T-helper 2 cell treated with Interferon-gamma antibody and Interleukin-4, amounts not matched to agents 5 μg/mL and 100 μg/mL, for 36 hours (primary cell): ENCODE measurements at regions not wholly inside any gene's neighbourhood (a gene's known extent, or its start where the extent isn't known, plus 50 kb on each side); places are given as distances from the start of the nearest gene placed in this dataset.

Experiments used
- DNase-seq: peaks from one replicate; pipeline ENCODE4 v3.0.0; 2021; ENCODE audit warnings: low spot score
- H3K27ac Mint-ChIP-seq: one replicate; pipeline ENCODE4 v1.8.0; 2021; ENCODE audit warnings: mild to moderate bottlenecking, mixed read lengths
- H3K27me3 Mint-ChIP-seq: one replicate; pipeline ENCODE4 v1.8.0; 2021; ENCODE audit warnings: low read depth, mixed read lengths
- H3K36me3 Mint-ChIP-seq: one replicate; pipeline ENCODE4 v1.8.0; 2021; ENCODE audit warnings: low read depth, mixed read lengths
- H3K4me1 Mint-ChIP-seq: one replicate; pipeline ENCODE4 v1.8.0; 2021; ENCODE audit warnings: low read depth, mixed read lengths
- H3K4me3 Mint-ChIP-seq: one replicate; pipeline ENCODE4 v1.8.0; 2022; ENCODE audit warnings: mild to moderate bottlenecking, moderate library complexity, mixed read lengths
- H3K9me3 Mint-ChIP-seq: one replicate; pipeline ENCODE4 v1.8.0; 2021; ENCODE audit warnings: mixed read lengths

GRCh38 chr2:71839826-71840225 lies 307.8 kb downstream of the CYP26B1 start:
- no peaks in the 10 kb centered on the region for H3K27me3 Mint-ChIP-seq
- no peak overlapping the region for H3K4me3 Mint-ChIP-seq

GRCh38 chr2:71834796-71835195 lies 312.9 kb downstream of the CYP26B1 start:
- no peak for DNase-seq
- H3K27me3 Mint-ChIP-seq, result no peaks in the 10 kb centered on the region
- H3K4me1 Mint-ChIP-seq, result no peaks in the 10 kb centered on the region
- no peak overlapping the region for H3K4me3 Mint-ChIP-seq
- H3K9me3 Mint-ChIP-seq, result no peaks in the 10 kb centered on the region
- no peak overlapping the region for H3K27ac Mint-ChIP-seq
- no peaks in the 10 kb centered on the region for H3K36me3 Mint-ChIP-seq

More at GRCh38 chr2:71839826-71840225, 307.8 kb downstream of the CYP26B1 start:
- Mint-ChIP-seq H3K27ac (no peak overlapping the region), H3K4me1 (no peaks in the 10 kb centered on the region), H3K9me3 (no peaks in the 10 kb centered on the region), H3K36me3 (no peaks in the 10 kb centered on the region)
- DNase-seq, result no peak

GRCh38 chr2:71833855-71834560 lies 313.7 kb downstream of the CYP26B1 start:
- Mint-ChIP-seq H3K9me3 (no peaks in the 10 kb centered on the region), H3K36me3 (no peaks in the 10 kb centered on the region), H3K27me3 (no peaks in the 10 kb centered on the region), H3K4me1 (no peaks in the 10 kb centered on the region), H3K27ac (no peak overlapping the region), H3K4me3 (no peak overlapping the region)
- DNase-seq, result no peak

DNA sequence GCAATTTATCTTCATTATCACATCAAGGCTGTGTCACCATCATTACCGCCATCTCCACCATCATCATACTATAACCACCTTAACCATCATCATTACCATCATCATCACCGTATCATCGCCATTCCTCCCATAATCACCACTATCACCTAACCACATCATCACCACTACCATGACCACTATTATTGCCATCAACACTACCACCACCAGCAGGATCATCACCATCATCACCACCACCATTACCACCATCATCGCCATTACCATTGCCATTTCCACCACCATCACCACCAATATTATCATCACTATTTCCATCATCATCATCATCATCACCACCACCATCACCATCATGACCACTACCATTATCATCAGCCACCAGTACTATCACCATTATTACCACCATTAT lies 314.4 kb downstream of the CYP26B1 start:
- Mint-ChIP-seq H3K4me3 (no peak overlapping the region), H3K36me3 (no peaks in the 10 kb centered on the region), H3K27ac (no peak overlapping the region), H3K4me1 (no peaks in the 10 kb centered on the region), H3K27me3 (peaks cover 2% of the 10 kb centered on the region), H3K9me3 (no peaks in the 10 kb centered on the region)
- DNase-seq, result no peak

DNA sequence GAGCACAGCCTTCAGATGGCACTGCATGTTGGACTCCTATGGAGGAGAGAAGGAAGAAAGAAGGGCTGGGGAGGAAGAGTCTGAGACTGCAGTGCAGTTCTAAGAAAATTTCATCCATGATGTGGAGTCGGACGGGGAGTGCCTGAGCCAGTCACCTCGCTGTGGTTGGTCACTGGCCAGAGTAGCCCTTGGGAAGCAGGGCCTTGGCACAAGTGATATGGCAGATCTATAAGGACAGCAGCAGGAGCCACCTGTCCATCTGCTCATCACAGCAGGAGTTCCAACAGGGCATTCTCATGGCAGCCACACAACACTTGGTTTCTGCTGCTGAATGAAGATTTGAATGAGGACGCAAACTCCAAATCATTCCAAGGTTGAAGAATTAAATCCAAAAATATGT lies 314.8 kb downstream of the CYP26B1 start:
- peaks cover 2% of the 10 kb centered on the region for H3K27me3 Mint-ChIP-seq

DNA sequence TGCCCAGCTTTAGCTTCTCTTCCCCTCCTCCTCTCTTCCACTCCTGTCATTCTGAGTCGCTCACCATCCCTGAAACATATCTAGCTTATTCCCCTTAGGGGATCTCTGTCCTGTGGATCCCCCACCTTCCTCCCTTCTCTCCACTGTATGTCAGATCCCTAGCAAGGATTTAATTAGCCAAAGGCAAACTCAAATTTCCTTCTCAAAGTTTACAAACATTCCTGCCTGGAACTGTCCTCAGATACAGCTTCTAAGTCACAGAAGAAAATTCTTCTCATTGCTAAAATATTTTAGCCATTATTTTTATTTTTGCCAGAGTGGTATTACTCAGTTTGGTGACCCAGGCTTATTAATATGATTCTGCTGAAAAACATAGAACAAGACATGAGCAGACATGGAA lies 315.3 kb downstream of the CYP26B1 start:
- no peaks in the 10 kb centered on the region for H3K4me1 Mint-ChIP-seq
- no peak for DNase-seq
- no peak overlapping the region for H3K27ac Mint-ChIP-seq
- no peak overlapping the region for H3K4me3 Mint-ChIP-seq
- peaks cover 2% of the 10 kb centered on the region for H3K27me3 Mint-ChIP-seq
- H3K9me3 Mint-ChIP-seq, result no peaks in the 10 kb centered on the region
- no peaks in the 10 kb centered on the region for H3K36me3 Mint-ChIP-seq

More for the DNA sequence above, 314.8 kb downstream of the CYP26B1 start:
- no peak for DNase-seq
- H3K9me3 Mint-ChIP-seq, result no peaks in the 10 kb centered on the region
- no peaks in the 10 kb centered on the region for H3K4me1 Mint-ChIP-seq
- H3K4me3 Mint-ChIP-seq, result no peak overlapping the region
- H3K27ac Mint-ChIP-seq, result no peak overlapping the region
- no peaks in the 10 kb centered on the region for H3K36me3 Mint-ChIP-seq

DNA sequence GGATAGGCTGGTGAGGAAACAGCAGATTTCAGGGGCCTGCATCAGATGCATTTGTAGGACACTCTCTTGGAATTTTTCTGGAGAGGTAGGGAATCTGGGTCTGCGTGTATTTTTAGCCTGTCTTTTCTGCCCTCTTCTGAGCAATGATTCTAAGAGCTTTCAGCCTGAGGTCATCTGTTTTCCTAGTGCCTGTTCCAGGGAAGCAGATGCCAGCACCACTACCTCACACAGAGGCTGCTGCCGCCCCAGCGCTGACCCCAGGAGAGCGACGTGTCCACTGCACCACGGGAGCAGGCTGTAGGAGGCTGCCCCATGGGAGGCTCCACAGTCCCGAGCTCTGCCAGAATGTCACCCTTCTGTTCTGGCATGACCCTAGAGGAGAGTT lies 316.5 kb downstream of the CYP26B1 start:
- no peak for DNase-seq
- Mint-ChIP-seq H3K9me3 (no peaks in the 10 kb centered on the region), H3K27me3 (peaks cover 2% of the 10 kb centered on the region), H3K4me3 (no peak overlapping the region), H3K36me3 (no peaks in the 10 kb centered on the region), H3K27ac (no peak overlapping the region), H3K4me1 (no peaks in the 10 kb centered on the region)

GRCh38 chr2:71830497-71831192 lies 317.0 kb downstream of the CYP26B1 start:
- no peak for DNase-seq
- Mint-ChIP-seq H3K4me3 (no peak overlapping the region), H3K27me3 (peaks cover 2% of the 10 kb centered on the region), H3K9me3 (no peaks in the 10 kb centered on the region), H3K27ac (no peak overlapping the region), H3K4me1 (no peaks in the 10 kb centered on the region), H3K36me3 (no peaks in the 10 kb centered on the region)

DNA sequence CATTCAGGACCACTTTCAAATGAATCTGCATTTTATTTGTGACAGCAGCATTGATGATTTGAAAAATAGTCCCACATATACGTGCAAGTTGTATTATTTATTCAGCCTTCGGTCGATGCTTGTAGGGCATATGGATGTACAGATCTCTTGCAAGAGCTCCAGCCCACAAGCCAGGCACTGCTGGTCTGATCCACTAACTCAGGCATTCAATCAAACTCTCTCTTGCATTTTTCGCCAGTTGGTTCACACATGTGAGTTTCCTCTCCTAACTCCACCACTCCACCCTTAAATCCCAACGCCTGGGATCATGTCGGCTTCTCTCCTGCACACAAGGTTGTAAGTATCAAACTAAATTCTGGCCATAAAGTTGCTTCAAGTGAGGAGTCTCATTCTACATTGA lies 318.7 kb downstream of the CYP26B1 start:
- H3K4me1 Mint-ChIP-seq, result no peaks in the 10 kb centered on the region
- H3K27me3 Mint-ChIP-seq, result peaks cover 2% of the 10 kb centered on the region
- no peaks in the 10 kb centered on the region for H3K9me3 Mint-ChIP-seq
- H3K36me3 Mint-ChIP-seq, result no peaks in the 10 kb centered on the region
- DNase-seq, result no peak
- H3K27ac Mint-ChIP-seq, result no peak overlapping the region
- H3K4me3 Mint-ChIP-seq, result no peak overlapping the region

GRCh38 chr2:71827973-71828372 lies 319.7 kb downstream of the CYP26B1 start:
- no peaks in the 10 kb centered on the region for H3K36me3 Mint-ChIP-seq
- H3K27ac Mint-ChIP-seq, result no peak overlapping the region
- peaks cover 2% of the 10 kb centered on the region for H3K27me3 Mint-ChIP-seq
- no peak overlapping the region for H3K4me3 Mint-ChIP-seq
- no peaks in the 10 kb centered on the region for H3K4me1 Mint-ChIP-seq
- no peak for DNase-seq
- H3K9me3 Mint-ChIP-seq, result no peaks in the 10 kb centered on the region

DNA sequence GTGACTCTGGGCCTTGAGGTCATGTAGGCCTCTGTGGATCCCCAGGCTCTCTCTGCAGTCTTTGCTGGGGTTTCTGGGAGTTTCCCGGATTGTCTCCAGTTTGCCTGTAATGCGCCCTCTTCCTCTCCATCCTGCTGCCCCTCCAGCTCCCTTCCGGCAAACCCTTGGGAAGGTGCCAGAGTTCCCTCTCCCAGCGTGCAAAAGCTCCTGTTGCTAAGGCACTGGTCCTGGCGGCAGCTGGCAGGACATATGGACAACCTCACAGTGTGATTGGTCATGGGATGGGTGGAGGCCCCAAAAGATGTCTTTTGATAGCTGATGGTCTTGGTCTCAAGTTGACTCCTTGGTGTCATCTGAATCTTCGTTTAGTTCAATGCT lies 320.1 kb downstream of the CYP26B1 start:
- H3K27me3 Mint-ChIP-seq, result peaks cover 4% of the 10 kb centered on the region
- no peak for DNase-seq
- H3K27ac Mint-ChIP-seq, result no peak overlapping the region
- no peak overlapping the region for H3K4me3 Mint-ChIP-seq
- no peaks in the 10 kb centered on the region for H3K4me1 Mint-ChIP-seq
- H3K9me3 Mint-ChIP-seq, result no peaks in the 10 kb centered on the region
- H3K36me3 Mint-ChIP-seq, result no peaks in the 10 kb centered on the region

- Mint-ChIP-seq H3K4me1 (no peaks in the 10 kb centered on the region), H3K4me3 (no peak overlapping the region), H3K36me3 (no peaks in the 10 kb centered on the region), H3K27ac (no peak overlapping the region), H3K9me3 (no peaks in the 10 kb centered on the region), H3K27me3 (peaks cover 4% of the 10 kb centered on the region)
- no peak for DNase-seq
Measured at GRCh38 chr2:71826826-71827523, 320.7 kb downstream of the CYP26B1 start.

DNA sequence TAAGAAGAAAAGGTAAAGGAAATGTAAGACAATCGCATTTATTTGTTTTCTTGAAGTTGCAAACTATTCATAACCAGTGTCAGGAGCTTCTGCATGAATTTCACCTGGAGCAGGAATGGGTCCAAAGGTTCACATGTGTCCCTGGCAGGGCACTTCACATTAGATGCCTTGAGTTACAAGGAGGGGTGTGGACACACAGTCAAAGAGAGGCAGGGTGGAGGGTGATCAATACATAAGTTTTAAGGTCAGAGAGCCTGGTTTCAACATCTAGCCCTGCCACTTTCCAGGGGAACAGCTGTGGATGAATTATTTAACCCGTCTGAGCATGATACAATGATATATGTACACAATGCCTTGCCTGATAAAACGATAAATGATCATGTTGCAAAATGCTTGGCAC lies 321.4 kb downstream of the CYP26B1 start:
- no peaks in the 10 kb centered on the region for H3K36me3 Mint-ChIP-seq
- H3K4me1 Mint-ChIP-seq, result no peaks in the 10 kb centered on the region
- no peaks in the 10 kb centered on the region for H3K9me3 Mint-ChIP-seq
- no peak for DNase-seq
- no peak overlapping the region for H3K4me3 Mint-ChIP-seq
- no peak overlapping the region for H3K27ac Mint-ChIP-seq
- peaks cover 4% of the 10 kb centered on the region for H3K27me3 Mint-ChIP-seq

- H3K9me3 Mint-ChIP-seq, result no peaks in the 10 kb centered on the region
- no peak overlapping the region for H3K27ac Mint-ChIP-seq
- DNase-seq, result no peak
- H3K4me1 Mint-ChIP-seq, result no peaks in the 10 kb centered on the region
- no peak overlapping the region for H3K4me3 Mint-ChIP-seq
- H3K36me3 Mint-ChIP-seq, result no peaks in the 10 kb centered on the region
- peaks cover 4% of the 10 kb centered on the region for H3K27me3 Mint-ChIP-seq
Measured at GRCh38 chr2:71824436-71824835, 323.2 kb downstream of the CYP26B1 start.
